SJCRH30 (cell line): ENCODE measurements at regions not wholly inside any gene's neighbourhood (a gene's known extent, or its start where the extent isn't known, plus 50 kb on each side); places are given as distances from the start of the nearest gene placed in this dataset.
"Not testable (repeated sequence)": the region's sequence is repeated elsewhere in the genome, so short reads cannot be mapped to it uniquely, and the experiment has no call there.

Experiments used
- DNase-seq, 2 experiments: peaks; one replicate each; pipeline ENCODE4 v3.0.0-alpha.2; 2015 to 2020
- H3K27ac ChIP-seq: fragments of 250-450 bp; sonication (Bioruptor Pico); 2 replicates; pipeline ENCODE4 v1.5.1; 2020; ENCODE audit warnings: mild to moderate bottlenecking, moderate library complexity
- H3K27me3 ChIP-seq: fragments of 250-450 bp; sonication (Bioruptor Pico); 2 replicates; pipeline ENCODE4 v1.5.1; 2020; ENCODE audit warnings: mild to moderate bottlenecking, moderate library complexity
- H3K36me3 ChIP-seq: fragments of 250-450 bp; sonication (Bioruptor Pico); 2 replicates; pipeline ENCODE4 v1.5.1; 2020; ENCODE audit warnings: mild to moderate bottlenecking, moderate library complexity
- H3K4me1 ChIP-seq: fragments of 250-450 bp; sonication (Bioruptor Pico); 2 replicates; pipeline ENCODE4 v1.5.1; 2020; ENCODE audit warnings: mild to moderate bottlenecking, moderate library complexity
- H3K4me3 ChIP-seq: fragments of 250-450 bp; sonication (Bioruptor Pico); 2 replicates; pipeline ENCODE4 v1.5.1; 2020; ENCODE audit warnings: mild to moderate bottlenecking, moderate library complexity
- H3K9me3 ChIP-seq: fragments of 250-450 bp; sonication (Bioruptor Pico); replicated peaks from 2 replicates; pipeline ENCODE4 v1.5.1; 2020; ENCODE audit warnings: mild to moderate bottlenecking, moderate library complexity

DNA sequence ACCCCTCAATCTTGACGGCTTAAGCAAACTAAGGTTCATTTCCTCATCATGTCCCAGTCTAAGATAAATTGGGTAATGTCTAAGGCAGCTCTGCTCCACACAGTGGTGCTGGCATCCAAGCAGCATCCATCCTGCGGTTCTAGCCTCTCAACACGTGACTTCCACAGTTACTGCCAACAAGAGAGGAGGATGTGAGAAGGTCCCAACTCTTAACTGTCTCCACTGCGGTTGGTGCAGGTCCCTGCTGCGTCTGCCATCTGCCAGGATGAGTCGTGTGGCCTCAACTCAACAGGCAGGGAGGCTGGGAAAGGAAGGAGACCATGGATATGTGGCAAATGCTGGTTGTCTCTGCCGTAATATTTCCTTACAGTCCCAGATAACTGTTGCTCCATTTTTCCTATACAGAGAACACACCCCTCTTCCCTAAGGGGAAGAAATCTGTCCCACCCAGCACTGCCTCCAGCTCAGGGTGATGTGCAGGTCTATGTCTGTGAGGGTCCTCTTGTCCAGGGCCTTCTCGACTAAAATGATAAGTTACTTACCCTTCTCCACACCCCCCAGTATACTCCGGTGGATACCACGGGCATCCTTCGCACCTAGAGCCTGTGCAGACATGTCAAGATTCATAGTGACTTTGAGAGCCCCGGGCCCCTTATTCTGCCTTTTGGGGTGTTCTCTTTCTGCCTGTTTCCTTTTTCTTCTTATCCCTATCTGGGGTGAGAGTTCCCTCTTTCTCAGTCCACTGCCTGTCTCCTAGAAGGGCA, 64.7 kb downstream of the KCNJ18 start:
- Histone ChIP-seq H3K36me3 (no peaks in the 10 kb centered on the region), H3K4me1 (no peaks in the 10 kb centered on the region), H3K27me3 (no peaks in the 10 kb centered on the region), H3K9me3 (no peaks in the 10 kb centered on the region), H3K27ac (no peak overlapping the region), H3K4me3 (no peak overlapping the region)
- DNase-seq: no peak

DNA sequence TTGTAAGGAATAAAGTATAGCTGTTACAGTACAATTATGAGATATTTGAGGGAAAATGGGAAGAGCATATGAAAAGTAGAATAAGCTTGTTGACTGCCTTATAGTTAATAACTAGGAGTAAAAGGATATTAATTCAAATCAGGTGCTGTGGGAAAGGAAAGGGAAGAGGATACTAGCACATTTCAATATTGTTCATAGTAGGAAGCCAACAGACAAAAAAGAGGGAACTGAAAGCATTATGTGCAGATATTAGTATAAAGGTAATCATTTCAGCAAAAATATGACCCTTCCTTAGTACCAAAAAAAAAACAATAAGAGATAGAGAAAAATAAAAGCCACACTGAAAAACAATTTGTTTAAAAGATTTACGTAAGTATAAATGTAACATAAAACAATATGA, 67.3 kb downstream of the KCNJ18 start:
- not testable (repeated sequence) for H3K27ac ChIP-seq

DNA sequence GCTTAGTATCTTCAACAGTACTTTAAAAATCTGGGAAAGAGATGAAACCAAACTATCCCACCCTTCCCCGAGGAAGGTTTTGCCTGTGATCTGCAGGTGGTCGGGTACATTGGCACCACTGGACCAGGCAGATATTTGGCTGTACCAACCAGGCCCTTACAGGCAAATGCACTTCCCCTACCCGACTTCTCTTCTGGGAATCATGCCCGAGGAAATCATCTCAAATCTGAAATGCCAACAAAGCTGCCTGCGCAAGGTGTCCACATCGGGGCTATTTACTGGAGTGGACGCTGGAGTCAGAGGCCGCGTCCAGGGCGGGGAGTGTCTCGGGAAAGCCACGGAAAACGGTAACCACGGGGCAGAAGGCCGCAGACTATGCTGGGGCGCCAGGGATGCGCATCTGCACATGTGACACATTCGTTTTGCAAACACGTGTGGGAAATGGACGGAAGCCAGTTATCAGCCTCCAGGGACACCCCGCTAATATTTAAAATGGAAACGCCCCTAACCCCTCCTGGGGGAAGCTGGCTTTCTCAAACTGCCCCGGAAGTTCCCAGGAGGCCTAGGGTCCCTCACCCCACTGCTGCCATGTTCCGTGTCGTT, 71.5 kb downstream of the KCNJ18 start:
- H3K27me3 ChIP-seq, H3K4me3 ChIP-seq, H3K4me1 ChIP-seq, DNase-seq, H3K36me3 ChIP-seq, H3K27ac ChIP-seq, H3K9me3 ChIP-seq: not testable (repeated sequence)

More for the DNA sequence above, 67.3 kb downstream of the KCNJ18 start:
- H3K4me3 ChIP-seq, DNase-seq, H3K27me3 ChIP-seq, H3K4me1 ChIP-seq, H3K9me3 ChIP-seq, H3K36me3 ChIP-seq: not testable (repeated sequence)

DNA sequence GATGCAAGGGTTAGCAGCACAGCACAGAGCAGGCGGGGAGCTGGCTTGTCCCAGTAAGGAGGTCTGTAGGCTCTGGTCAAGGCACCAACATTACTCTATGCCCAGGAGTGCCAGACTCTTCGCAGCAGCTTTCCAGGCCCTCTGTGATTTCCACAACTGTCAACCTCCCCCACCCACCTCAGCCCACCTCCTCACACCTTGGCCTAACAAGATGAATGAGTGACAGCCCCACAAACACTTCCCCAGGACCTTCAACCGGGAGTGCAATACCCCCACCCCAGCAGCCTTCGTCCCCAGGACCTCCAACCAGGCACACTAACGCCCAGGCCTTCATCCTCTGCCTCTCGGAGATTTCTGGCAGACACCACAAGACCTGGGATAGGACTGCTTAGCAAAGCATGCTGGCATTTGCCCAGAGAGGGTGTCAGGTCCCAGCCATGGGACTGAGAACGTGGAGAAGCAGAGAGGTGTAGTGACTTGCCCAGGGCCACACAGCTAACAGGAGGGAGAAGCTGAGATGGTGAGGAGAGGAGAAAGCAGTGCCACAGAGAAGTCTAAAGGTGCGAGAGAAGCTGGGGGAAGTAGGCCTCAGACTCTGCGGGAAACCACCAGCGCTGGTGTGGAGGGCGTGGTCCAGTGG, 73.4 kb downstream of the KCNJ18 start:
- H3K9me3 ChIP-seq, H3K4me3 ChIP-seq, DNase-seq, H3K36me3 ChIP-seq, H3K4me1 ChIP-seq, H3K27me3 ChIP-seq, H3K27ac ChIP-seq: not testable (repeated sequence)

DNA sequence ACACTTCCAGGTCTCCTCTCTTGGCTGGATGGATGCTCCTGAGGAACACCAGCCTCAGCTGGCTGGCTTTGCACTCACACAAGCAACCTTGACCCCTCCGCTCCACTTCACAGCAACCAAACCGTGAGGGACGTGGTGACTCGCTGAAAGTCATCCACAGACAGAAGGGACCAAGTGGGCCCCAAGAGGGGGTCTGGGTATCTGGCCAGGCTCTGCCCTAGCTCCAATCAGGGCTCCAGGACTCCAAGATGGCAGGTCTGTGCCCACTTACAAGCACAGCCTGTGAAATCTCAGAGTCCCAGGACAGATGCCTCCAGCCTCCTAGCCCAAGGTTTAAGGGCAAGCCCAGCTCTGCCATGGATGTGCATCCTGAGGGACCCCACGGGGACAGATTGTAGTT, 74.2 kb downstream of the KCNJ18 start:
- H3K36me3 ChIP-seq, H3K27me3 ChIP-seq, DNase-seq, H3K27ac ChIP-seq, H3K9me3 ChIP-seq, H3K4me1 ChIP-seq, H3K4me3 ChIP-seq: not testable (repeated sequence)

DNA sequence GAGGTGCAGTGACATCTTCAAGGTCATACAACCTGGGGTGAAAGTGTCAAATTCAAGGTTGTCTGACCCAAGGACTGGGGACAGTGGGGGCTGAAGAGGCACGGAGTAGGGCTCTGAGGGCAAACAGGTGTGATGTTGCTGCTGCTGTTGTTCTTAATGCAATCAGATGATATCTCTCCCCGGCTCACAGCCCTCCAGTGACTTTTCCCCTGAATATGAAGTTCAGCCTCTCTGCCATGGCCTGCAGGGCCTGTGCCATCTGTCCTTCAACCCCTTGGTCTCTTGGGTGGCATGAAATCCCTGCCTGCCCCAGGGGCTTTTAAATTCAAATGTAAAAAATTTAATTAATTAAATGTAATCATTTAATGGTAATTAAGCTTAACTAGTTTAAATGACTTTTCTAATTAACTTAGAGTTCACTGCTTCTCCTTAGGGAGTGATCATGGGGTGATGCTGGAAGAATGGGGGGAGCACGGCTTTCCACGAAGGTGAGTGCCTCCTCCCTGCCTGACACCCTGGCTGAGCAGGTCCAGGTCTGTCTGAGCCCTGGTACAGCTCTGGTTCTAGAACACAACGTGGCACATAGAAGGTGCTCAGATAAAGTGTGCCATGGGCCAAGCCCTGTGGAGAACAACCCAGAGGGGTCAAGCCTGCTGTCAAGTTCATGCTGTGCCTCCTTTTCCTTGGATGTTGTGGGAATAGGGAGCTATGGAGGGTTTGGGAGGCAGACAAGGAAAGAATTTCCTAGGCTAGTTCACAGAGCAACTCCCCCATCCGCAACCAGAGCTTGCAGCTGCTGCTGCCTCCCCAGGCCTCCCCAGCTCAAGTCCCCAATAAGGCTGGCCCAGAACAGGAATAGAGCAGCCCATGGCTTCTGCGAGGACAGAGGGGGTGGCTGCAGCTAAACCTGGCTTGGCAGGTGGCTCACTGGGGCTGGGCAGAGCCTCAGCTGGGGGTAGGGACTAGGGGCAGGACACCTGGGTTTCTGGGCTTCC, 75.1 kb downstream of the KCNJ18 start:
- not testable (repeated sequence) for H3K9me3 ChIP-seq, H3K27me3 ChIP-seq, H3K4me3 ChIP-seq, H3K27ac ChIP-seq, H3K4me1 ChIP-seq, DNase-seq, H3K36me3 ChIP-seq

DNA sequence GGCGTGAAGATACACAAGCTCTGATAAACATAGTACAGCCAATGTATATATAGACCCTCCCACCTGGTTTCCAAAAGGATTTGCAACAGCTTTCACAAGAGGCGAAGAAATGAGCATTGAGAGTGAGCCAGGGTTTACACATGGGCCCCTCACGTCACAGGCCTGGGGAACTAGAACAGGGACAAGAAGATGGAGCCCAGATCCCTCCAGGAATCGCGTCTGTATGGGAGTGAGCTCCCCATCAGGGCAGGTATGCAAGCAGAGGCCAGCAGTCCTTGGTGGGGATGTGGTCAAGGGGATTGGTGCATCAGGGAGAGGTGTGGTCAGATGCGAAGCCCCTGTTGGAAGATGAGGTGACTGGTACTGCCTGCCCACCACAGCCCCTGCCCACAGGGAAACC, 75.9 kb downstream of the KCNJ18 start:
- H3K36me3 ChIP-seq, H3K4me3 ChIP-seq, H3K4me1 ChIP-seq, DNase-seq, H3K27ac ChIP-seq, H3K27me3 ChIP-seq, H3K9me3 ChIP-seq: not testable (repeated sequence)

DNA sequence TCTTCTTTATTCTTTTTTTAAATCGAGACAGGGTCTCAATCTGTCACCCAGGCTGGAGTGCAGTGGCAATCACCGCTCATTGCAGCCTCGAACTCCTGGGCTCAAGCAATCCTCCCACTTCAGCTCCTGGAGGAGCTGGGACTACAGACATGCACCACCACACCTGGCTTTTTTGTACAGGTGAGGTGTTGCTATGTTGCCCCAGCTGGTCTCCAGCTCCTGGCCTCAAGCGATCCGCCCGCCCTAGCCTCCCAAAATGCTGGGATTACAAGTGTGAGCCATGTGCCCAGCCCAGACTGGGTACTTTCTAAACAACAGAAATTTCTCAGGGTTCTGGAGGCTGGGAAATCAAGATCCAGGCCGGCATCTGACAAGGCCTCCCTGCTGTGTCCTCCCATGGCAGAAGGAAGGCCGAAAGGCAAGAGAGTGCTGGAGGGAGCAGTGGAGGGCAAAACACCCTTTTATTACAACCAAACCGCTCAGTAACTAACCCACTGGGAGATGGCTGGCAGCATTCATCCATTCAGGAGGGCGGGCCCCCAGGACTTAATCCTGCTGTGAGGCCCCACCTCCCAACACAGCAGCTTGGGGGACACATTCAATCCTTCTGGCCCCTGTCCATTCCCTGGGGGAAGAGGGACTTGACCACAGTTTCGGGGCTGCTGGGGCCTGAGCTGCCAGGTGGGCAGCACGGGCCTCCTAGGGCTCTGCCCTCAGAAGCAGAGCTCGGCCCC, 76.6 kb downstream of the KCNJ18 start:
- not testable (repeated sequence) for H3K9me3 ChIP-seq, H3K36me3 ChIP-seq, H3K27me3 ChIP-seq, H3K4me1 ChIP-seq, H3K4me3 ChIP-seq, H3K27ac ChIP-seq, DNase-seq

DNA sequence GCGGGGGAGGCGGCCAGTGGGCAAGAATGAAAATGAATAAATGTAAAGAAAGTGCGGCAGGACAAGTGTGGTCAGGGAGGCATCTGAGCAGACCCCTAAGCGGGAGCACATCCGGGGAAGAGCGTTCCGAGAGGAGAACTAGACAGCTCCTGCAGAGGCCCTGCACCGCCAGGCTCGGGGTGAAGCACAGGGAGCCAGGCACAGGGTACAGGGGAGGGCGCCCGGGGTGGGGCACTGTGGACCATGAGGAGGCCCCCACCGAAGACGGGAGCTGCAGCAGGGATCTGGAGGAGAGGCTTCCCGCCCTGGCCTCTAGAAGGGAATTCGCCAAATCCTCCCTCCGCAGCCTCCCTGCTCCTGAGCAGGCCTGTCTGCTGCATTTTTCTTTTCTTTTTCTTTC, 77.5 kb downstream of the KCNJ18 start:
- H3K9me3 ChIP-seq, H3K27ac ChIP-seq, DNase-seq, H3K4me3 ChIP-seq, H3K4me1 ChIP-seq, H3K27me3 ChIP-seq, H3K36me3 ChIP-seq: not testable (repeated sequence)

DNA sequence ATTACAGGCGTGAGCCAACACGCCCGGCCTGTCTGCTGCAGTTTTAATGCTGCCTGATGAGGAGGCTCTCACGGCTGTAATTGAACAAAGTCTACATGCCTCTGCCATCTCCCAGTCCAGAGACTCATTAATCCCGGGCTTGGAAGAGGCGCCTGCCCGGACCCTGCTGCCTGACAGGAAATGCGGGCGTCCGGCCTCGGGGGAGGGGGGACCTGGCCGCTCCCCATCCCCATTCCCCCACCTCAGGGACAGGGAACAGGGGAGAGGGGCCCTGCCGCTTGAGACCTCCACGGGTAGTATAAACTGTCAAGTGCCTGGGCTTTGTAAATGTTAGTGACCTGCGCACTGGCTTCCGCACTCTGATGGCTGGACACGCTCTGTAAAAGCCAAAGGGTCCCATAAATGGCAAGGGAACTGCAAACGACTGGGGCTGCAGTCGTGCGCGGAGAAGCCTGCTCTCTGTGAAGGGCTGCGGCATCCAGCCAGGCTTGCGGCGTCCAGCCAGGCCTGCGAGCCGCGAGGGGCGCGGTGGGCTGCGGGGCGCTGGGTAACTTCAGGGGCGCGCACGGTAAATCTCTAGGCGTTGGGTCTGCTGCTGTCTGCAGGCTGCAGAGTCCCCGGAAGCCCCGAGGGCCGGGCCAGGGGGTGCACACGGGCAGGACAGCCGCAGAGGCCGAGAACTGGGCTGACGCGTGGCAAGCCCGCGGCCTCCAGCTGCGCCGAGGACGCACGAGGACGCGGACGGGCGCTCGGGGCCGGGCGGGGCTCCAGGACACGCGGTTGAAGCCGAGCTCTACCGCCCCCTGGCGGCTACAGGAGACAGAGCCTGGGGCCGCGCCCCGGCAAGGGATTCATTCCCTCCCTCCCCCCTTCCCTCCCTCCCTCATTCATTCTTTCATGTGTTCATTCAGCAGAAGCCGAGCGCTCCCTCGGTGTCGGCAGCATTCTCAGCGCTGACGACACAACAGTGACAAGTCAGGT, 78.4 kb downstream of the KCNJ18 start:
- H3K4me3 ChIP-seq, H3K4me1 ChIP-seq, DNase-seq, H3K36me3 ChIP-seq, H3K27ac ChIP-seq, H3K9me3 ChIP-seq: not testable (repeated sequence)
- H3K27me3 ChIP-seq: peaks cover 11% of the 10 kb centered on the region

DNA sequence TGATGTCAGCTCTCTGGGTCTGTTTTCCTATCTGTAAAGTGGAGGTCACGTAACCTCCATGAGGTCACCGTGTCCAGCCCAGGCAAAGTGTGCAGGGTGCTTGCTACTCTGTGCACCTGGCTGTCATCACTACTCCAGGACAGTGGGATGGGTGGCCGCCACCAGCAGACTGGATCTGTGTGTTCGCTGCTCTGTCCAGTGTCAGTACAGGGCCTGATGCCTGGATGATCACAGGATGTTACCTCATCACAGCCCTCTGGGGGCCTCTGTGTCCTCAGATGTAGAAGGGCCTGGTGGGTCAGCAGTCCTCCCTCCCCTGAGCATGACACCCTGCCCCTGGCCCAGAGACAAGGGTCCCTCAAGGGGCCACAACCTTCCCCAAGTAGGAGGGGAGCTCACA, 80.0 kb downstream of the KCNJ18 start:
- no peaks in the 10 kb centered on the region for H3K9me3 ChIP-seq

DNA sequence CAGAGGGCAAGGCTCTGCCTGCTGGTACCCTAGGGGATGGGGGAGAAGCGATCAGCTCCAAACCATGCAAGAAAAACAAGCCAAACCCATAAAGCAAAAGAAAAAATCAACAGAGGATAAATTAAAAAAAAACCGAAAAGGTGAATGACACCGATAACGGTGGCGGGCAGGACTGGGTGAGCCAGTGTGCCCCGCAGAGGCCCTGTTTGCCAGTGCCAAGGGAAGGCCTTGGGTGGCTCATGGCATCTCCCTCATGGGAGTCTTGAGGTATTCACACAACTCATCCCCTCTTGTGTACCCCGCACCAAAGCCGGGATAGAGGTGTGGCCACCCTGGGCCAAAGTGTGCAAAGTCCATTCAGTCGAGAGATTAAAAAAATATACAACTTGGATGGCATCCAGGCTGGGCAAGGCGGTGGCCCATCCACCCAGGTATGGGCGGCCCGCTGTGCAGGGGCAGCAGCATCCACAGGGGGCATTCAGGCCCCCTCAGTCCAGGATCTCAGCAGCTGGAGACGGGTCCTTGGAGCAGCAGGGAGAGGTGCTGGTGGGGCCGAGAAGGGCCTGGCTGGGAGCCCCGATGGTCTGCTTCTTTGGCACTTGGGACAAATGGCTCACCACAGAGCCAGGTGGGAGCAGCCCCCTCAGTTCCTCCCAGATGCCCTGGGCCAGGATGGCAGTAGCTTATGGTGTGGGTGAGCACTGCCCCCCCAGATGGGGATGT, 80.8 kb downstream of the KCNJ18 start:
- H3K4me1 ChIP-seq, H3K36me3 ChIP-seq, H3K27ac ChIP-seq, DNase-seq, H3K9me3 ChIP-seq, H3K4me3 ChIP-seq: not testable (repeated sequence)
- peaks cover 16% of the 10 kb centered on the region for H3K27me3 ChIP-seq

More for the DNA sequence above, 80.0 kb downstream of the KCNJ18 start:
- Histone ChIP-seq H3K27me3 (peaks cover 11% of the 10 kb centered on the region), H3K27ac (no peak overlapping the region), H3K4me1 (no peaks in the 10 kb centered on the region), H3K36me3 (no peaks in the 10 kb centered on the region), H3K4me3 (no peak overlapping the region)
- no peak for DNase-seq

DNA sequence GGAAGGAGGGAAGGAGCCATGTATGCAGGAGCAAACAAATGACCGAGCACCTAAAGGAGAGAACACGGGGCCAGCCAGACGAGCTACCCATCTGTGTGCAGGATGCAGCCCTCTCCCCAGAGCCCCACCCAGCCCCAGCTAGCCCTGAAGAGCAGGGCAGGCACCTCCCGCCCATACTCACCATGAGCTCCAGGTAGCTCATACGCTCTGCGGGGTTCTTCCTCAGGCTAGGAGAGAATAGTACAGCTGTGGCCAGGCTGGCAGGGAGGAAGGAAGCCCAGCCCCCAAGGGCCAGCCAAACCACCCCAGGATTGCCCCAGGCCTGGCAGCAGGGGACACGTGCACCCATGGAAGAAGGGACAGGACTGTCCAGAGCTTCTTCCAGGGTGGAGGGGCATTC, 81.9 kb downstream of the KCNJ18 start:
- Histone ChIP-seq H3K9me3 (no peaks in the 10 kb centered on the region), H3K4me1 (no peaks in the 10 kb centered on the region), H3K4me3 (no peak overlapping the region), H3K36me3 (no peaks in the 10 kb centered on the region), H3K27ac (no peak overlapping the region), H3K27me3 (peaks cover 13% of the 10 kb centered on the region)
- DNase-seq: no peak
